ENCODE measurements at regions not wholly inside any gene's neighbourhood (a gene's known extent, or its start where the extent isn't known, plus 50 kb on each side); places are given as distances from the start of the nearest gene placed in this dataset.
"Not testable (repeated sequence)": the region's sequence is repeated elsewhere in the genome, so short reads cannot be mapped to it uniquely, and the experiment has no call there.

- DNase-seq, result no peak
Measured at GRCh38 chr16:59351305-59351903, 617.3 kb upstream of the GOT2 start.

GRCh38 chr16:59350670-59351069, 616.6 kb upstream of the GOT2 start:
- no peak for DNase-seq

GRCh38 chr16:59342669-59343068, 608.6 kb upstream of the GOT2 start:
- no peak for DNase-seq

- DNase-seq, result no peak
Measured at GRCh38 chr16:59341368-59341767, 607.3 kb upstream of the GOT2 start.

- DNase-seq, result no peak
Measured at GRCh38 chr16:59339871-59340270, 605.8 kb upstream of the GOT2 start.

GRCh38 chr16:59336136-59336695, 602.1 kb upstream of the GOT2 start:
- DNase-seq, result no peak

- DNase-seq, result not testable (repeated sequence)
Measured at GRCh38 chr16:59331708-59332107, 597.6 kb upstream of the GOT2 start.

GRCh38 chr16:59330019-59330670, 596.0 kb upstream of the GOT2 start:
- DNase-seq, result peak in 1 of 56 donors; percentile 1

GRCh38 chr16:59328961-59329360, 594.8 kb upstream of the GOT2 start:
- DNase-seq, result no peak

GRCh38 chr16:59327894-59328293, 593.8 kb upstream of the GOT2 start:
- DNase-seq, result no peak

GRCh38 chr16:59326955-59327354, 592.8 kb upstream of the GOT2 start:
- no peak for DNase-seq

GRCh38 chr16:59324462-59324861, 590.3 kb upstream of the GOT2 start:
- no peak for DNase-seq

GRCh38 chr16:59320657-59321056, 586.5 kb upstream of the GOT2 start:
- no peak for DNase-seq

GRCh38 chr16:59319871-59320270, 585.8 kb upstream of the GOT2 start:
- no peak for DNase-seq

GRCh38 chr16:59305850-59306249, 571.7 kb upstream of the GOT2 start:
- no peak for DNase-seq

GRCh38 chr16:59296888-59297287, 562.8 kb upstream of the GOT2 start:
- no peak for DNase-seq

- no peak for DNase-seq
Measured at GRCh38 chr16:59295993-59296736, 562.0 kb upstream of the GOT2 start.

GRCh38 chr16:59295474-59295873, 561.4 kb upstream of the GOT2 start:
- no peak for DNase-seq

GRCh38 chr16:59290718-59291117, 556.6 kb upstream of the GOT2 start:
- DNase-seq, result no peak

GRCh38 chr16:59289151-59289550, 555.0 kb upstream of the GOT2 start:
- no peak for DNase-seq

- no peak for DNase-seq
Measured at GRCh38 chr16:59274141-59274540, 540.0 kb upstream of the GOT2 start.

- DNase-seq, result no peak
Measured at GRCh38 chr16:59263955-59264354, 529.8 kb upstream of the GOT2 start.
